Thyroid gland (tissue), 4 donors: ENCODE measurements at regions not wholly inside any gene's neighbourhood (a gene's known extent, or its start where the extent isn't known, plus 50 kb on each side); places are given as distances from the start of the nearest gene placed in this dataset.

Experiments
- DNase-seq, 2 donors: peaks; one replicate each; pipeline ENCODE4 v3.0.0-alpha.2; 2019
- H3K27ac ChIP-seq, 3 donors: fragments of 200-600 bp; sonication (generic); 1 replicate in 2 of 3; 2 replicates in 1 of 3; pipeline ENCODE4 v1.5.1; 2016 to 2019; ENCODE audit warnings: mild to moderate bottlenecking in 1 of 3, moderate library complexity in 1 of 3
- H3K27me3 ChIP-seq: fragments of 200-600 bp; sonication (generic); one replicate; pipeline ENCODE4 v1.5.1; 2019
- H3K36me3 ChIP-seq, 2 donors: fragments of 200-600 bp; sonication (generic); one replicate each; pipeline ENCODE4 v1.5.1; 2016 to 2019
- H3K4me1 ChIP-seq, 2 donors: fragments of 200-600 bp; sonication (generic); one replicate each; pipeline ENCODE4 v1.5.1; 2017 to 2019
- H3K4me3 ChIP-seq, 3 donors: fragments of 200-600 bp; sonication (generic); replicated peaks in 1 of 3; 1 replicate in 2 of 3; 2 replicates in 1 of 3; pipeline ENCODE4 v1.5.1; 2016; ENCODE audit warnings: mild to moderate bottlenecking in 1 of 3
- H3K9me3 ChIP-seq: fragments of 200-600 bp; sonication (generic); one replicate; pipeline ENCODE4 v1.5.1; 2017
- POLR2A ChIP-seq, 2 donors: fragments of 450-650 bp; IDR thresholded peaks; one replicate each; pipeline ENCODE4 v1.6.1; 2017; ENCODE audit warnings: antibody characterized with exemption in 2 of 2, mild to moderate bottlenecking in 2 of 2, moderate library complexity in 1 of 2
- WGBS, 2 donors: methylation state at CpG; one replicate each; pipeline ENCODE4 v1.1.5; 2017; 5-methylcytosine and 5-hydroxymethylcytosine counted together
- intact Hi-C: fragments of 100-400 bp; cut with DNase I; formaldehyde crosslinking; loops from one replicate; pipeline ENCODE4 v1.15.1; 2023
- TF ChIP-seq, protein P1 (sequence below), 6 experiments: fragments of 200-600 bp in 3 of 6; fragments of 450-650 bp in 3 of 6; sonication (generic) in 3 of 6; IDR thresholded peaks; one replicate each; pipeline ENCODE4 v1.5.1; 2016 to 2019; ENCODE audit warnings: antibody characterized with exemption in 6 of 6, mild to moderate bottlenecking in 2 of 6, inconsistent platforms in 1 of 6, moderate library complexity in 1 of 6

DNA sequence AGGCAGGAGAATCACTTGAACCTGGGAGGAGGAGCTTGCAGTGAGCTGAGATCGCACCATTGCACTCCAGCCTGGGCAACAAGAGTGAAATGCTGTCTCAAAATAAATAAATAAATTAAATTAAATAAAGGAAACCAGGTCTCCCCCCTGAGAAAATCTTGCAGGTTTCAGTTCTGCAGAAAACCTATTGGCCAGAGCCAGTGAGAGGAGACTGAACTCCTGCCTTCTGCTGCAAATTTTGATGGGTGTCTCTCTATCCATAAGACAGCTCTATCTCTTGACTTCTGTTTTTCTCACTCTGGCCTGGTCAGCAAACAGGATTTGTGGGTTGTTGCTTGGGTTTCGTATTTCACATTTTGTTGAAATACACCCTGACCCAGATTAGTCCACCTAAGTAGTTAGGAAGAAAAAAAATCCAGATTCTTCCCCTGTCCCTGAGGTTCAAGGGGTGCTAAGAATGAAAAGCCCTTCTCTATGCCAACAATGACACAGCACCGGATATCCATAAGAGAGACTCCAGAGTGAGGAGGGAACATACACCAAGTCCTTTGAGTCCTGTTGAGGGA is 86.7 kb upstream of the MAP4K4 start:
- H3K9me3 ChIP-seq: no peaks in the 10 kb centered on the region
- intact Hi-C loops: no loop called here

DNA sequence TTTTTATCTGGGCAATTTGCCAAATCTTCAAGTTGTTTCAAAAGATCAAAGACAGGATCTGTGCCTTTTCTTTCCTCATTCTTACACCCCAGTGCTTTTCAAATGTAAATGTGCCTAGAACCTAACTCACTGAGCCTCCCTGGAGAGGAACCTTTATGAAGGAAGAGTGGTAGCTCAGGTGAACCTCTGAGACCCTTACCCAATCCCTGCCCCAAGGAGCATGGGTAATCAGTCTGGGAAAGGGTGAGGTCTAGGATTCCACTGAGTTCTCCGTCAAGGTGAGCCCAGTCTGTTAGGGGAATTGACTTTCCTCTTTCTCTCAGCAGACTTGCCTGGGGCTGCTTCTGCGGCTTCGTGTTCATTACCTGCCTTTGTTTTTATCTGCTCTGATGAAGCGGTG is 88.1 kb upstream of the MAP4K4 start:
- 88 to 100% methylated on average over 4 of the region's 4 CpGs for WGBS, 2 donors
- no peak overlapping the region for H3K27ac ChIP-seq
- intact Hi-C loops: no loop called here
- H3K36me3 ChIP-seq: no peaks in the 10 kb centered on the region
- H3K27me3 ChIP-seq: no peaks in the 10 kb centered on the region
- H3K4me1 ChIP-seq: no peaks in the 10 kb centered on the region
- DNase-seq: no peak
- TF ChIP-seq, protein P1, sequence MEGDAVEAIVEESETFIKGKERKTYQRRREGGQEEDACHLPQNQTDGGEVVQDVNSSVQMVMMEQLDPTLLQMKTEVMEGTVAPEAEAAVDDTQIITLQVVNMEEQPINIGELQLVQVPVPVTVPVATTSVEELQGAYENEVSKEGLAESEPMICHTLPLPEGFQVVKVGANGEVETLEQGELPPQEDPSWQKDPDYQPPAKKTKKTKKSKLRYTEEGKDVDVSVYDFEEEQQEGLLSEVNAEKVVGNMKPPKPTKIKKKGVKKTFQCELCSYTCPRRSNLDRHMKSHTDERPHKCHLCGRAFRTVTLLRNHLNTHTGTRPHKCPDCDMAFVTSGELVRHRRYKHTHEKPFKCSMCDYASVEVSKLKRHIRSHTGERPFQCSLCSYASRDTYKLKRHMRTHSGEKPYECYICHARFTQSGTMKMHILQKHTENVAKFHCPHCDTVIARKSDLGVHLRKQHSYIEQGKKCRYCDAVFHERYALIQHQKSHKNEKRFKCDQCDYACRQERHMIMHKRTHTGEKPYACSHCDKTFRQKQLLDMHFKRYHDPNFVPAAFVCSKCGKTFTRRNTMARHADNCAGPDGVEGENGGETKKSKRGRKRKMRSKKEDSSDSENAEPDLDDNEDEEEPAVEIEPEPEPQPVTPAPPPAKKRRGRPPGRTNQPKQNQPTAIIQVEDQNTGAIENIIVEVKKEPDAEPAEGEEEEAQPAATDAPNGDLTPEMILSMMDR (IDR thresholded peaks at IDR 0.05): no peak
- no peak for TF ChIP-seq POLR2A (IDR thresholded peaks at IDR 0.05)
- H3K9me3 ChIP-seq: no peaks in the 10 kb centered on the region
- H3K4me3 ChIP-seq: no peak overlapping the region

More for the DNA sequence above, 86.7 kb upstream of the MAP4K4 start:
- 75 to 82% methylated on average over 3 of the region's 3 CpGs for WGBS, 2 donors
- H3K36me3 ChIP-seq: no peaks in the 10 kb centered on the region
- H3K27ac ChIP-seq: no peak overlapping the region
- H3K4me3 ChIP-seq: no peak overlapping the region
- TF ChIP-seq, protein P1 (IDR thresholded peaks at IDR 0.05): no peak
- H3K27me3 ChIP-seq: no peaks in the 10 kb centered on the region
- H3K4me1 ChIP-seq: no peaks in the 10 kb centered on the region
- no peak for DNase-seq

DNA sequence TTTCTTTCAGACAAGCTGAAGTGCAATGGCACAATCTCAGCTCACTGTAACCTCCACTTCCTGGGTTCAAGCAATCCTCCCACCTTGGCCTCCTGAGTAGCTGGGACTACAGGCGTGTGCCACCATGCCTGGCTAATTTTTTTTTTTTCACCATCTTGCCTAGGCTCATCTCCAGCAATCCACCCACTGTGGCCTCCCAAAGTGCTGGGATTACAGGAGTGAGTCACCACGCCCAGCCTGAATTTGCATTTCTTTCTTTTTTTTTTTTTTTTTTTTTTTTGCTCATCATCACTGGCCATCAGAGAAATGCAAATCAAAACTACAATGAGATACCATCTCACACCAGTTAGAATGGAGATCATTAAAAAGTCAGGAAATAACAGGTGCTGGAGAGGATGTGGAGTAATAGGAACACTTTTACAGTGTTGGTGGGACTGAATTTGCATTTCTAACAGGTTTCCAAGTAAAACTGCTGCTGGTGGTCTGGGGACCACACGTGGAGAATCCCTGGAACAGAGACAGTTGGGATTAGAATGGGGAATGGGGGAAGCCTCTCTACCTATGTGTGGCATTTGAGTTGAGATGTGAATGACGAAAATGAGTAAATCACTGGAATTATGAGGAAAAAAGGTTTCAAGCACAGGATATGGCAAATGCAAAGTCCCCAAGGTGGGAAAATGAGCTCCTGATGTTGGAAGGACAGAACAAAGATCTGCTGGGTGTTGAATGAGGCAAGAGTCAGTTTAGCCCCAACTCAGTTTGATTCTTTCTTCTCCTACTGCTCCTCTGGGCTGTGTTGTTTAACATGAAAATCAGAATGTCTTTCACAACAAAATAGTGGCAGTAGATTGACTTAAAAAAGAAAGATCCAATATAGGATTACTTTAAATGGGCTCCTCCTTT is 88.8 kb upstream of the MAP4K4 start:
- 83 to 84% methylated on average over 4 of the region's 4 CpGs for WGBS, 2 donors
- DNase-seq: no peak
- TF ChIP-seq, protein P1 (IDR thresholded peaks at IDR 0.05): no peak
- TF ChIP-seq POLR2A (IDR thresholded peaks at IDR 0.05): no peak

DNA sequence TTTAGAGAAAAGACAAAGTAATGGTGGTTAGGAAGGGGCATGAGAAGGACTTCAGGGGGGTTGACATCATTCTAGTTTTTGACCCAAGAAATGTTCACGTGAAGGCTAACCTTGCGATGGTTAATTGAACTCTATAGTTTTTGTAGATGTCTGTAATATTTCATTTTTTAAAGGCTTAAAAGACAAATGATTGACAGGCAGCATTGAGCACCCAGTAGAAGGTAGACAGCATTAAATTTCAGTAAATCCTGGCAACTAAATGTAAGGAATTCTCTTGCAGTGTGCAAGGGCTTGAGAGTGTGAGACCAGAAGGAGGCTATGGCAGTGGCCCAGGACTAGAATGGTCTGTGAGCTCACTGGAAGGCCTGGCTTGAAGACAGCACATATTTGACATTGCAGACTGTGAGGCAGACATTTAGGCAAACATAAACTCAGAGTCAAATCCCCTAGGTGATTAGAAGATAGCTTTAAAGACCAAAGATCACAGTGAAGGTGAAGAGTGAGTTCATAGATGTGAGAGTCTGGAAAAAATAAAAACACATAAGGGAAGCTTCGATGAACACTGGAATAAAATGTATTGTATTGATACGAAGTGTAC is 100.1 kb upstream of the MAP4K4 start:
- intact Hi-C loops: no loop called here
- Histone ChIP-seq H3K36me3 (no peaks in the 10 kb centered on the region), H3K27me3 (no peaks in the 10 kb centered on the region), H3K4me3 (no peak overlapping the region), H3K27ac (no peak overlapping the region), H3K4me1 (no peaks in the 10 kb centered on the region), H3K9me3 (no peaks in the 10 kb centered on the region)
- no peak for TF ChIP-seq POLR2A (IDR thresholded peaks at IDR 0.05)
- TF ChIP-seq, protein P1 (IDR thresholded peaks at IDR 0.05): no peak
- DNase-seq: peak; percentile 15 to 36
- WGBS, 2 donors: 86 to 90% methylated on average over 4 of the region's 4 CpGs

More for the DNA sequence above, 88.8 kb upstream of the MAP4K4 start:
- Histone ChIP-seq H3K4me1 (no peaks in the 10 kb centered on the region), H3K4me3 (no peak overlapping the region), H3K27me3 (no peaks in the 10 kb centered on the region), H3K36me3 (no peaks in the 10 kb centered on the region), H3K27ac (no peak overlapping the region), H3K9me3 (no peaks in the 10 kb centered on the region)
- intact Hi-C loops: no loop called here

DNA sequence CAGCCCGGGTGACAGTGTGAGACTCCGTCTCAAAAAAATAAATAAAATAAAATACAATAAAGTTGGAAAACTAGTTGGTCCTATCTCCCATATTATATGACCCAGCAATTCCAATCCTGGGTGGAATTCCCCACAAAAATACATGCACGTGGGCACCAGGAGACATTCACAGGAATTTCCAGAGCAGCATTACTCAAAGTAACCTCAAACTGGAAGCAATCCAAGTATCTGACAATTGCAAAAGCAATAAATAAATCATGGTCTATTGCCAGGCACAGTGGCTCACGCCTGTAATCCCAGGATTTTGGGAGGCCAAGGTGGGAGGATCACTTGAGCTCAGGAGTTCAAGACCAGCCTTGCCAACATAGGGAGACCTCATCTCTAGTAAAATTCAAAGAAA is 101.2 kb upstream of the MAP4K4 start:
- 79 to 84% methylated on average over 4 of the region's 4 CpGs for WGBS, 2 donors
- intact Hi-C loops: no loop called here
- TF ChIP-seq POLR2A (IDR thresholded peaks at IDR 0.05): no peak
- TF ChIP-seq, protein P1 (IDR thresholded peaks at IDR 0.05): no peak

More for the DNA sequence above, 101.2 kb upstream of the MAP4K4 start:
- no peaks in the 10 kb centered on the region for H3K4me1 ChIP-seq
- no peaks in the 10 kb centered on the region for H3K36me3 ChIP-seq
- DNase-seq: no peak
- H3K9me3 ChIP-seq: no peaks in the 10 kb centered on the region
- no peak overlapping the region for H3K4me3 ChIP-seq
- H3K27ac ChIP-seq: no peak overlapping the region
- no peaks in the 10 kb centered on the region for H3K27me3 ChIP-seq
